GM12878 (cell line): ENCODE measurements at regions not wholly inside any gene's neighbourhood (a gene's known extent, or its start where the extent isn't known, plus 50 kb on each side); places are given as distances from the start of the nearest gene placed in this dataset.

Experiments
- ATAC-seq: fragments of 200-7000 bp; cut with Tn5 transposase; 3 replicates; pipeline ENCODE4 v1.9.1; 2020; ENCODE audit warnings: mild to moderate bottlenecking, moderate library complexity
- BruUV-seq: library from RNA; stranded (reverse); fragments of 400-500 nt; replicated peaks from 2 replicates; lab custom pipeline; 2021; lab: Mats Ljungman, UMichigan
- CTCF ChIA-PET: fragments of 300-600 bp; sonication (Branson Sonifier 250); formaldehyde crosslinking; extraction: SDS; loops from one replicate; lab custom pipeline; 2021; ENCODE audit warnings: inconsistent platforms; lab: Yijun Ruan, JAX
- POLR2A ChIA-PET: fragments of 350-600 bp; formaldehyde crosslinking; extraction: SDS; loops from one replicate; lab custom pipeline; 2021; ENCODE audit warnings: inconsistent platforms; lab: Charles Lee
- RAD21 ChIA-PET: fragments of 300-600 bp; sonication (Branson Sonifier 250); formaldehyde crosslinking; loops from one replicate; lab custom pipeline; 2023; ENCODE audit warnings: antibody characterized with exemption; ENCODE audit not compliant: unreplicated experiment; lab: Charles Lee
- SMC1A ChIA-PET: fragments of 300-600 bp; sonication (Branson Sonifier 250); formaldehyde crosslinking; loops from one replicate; lab custom pipeline; 2023; ENCODE audit not compliant: unreplicated experiment, uncharacterized antibody; lab: Charles Lee
- DNase-seq: peaks from one replicate; pipeline ENCODE4 v3.0.0-alpha.2; 2011; ENCODE audit warnings: low read depth, low spot score
- FAIRE-seq: peaks from 3 replicates; lab custom pipeline; 2011; peaks lifted over from hg19 to GRCh38; lab: Jason Lieb, UNC
- H2AFZ ChIP-seq: 2 replicates; pipeline ENCODE4 v1.6.0; 2011; ENCODE audit warnings: low read depth, low read length, control low read depth; ENCODE audit not compliant: control insufficient read depth
- H3K27ac ChIP-seq: 2 replicates; pipeline ENCODE4 v1.5.1; 2011; ENCODE audit warnings: control low read depth; ENCODE audit not compliant: control insufficient read depth, insufficient read depth
- H3K27me3 ChIP-seq, 2 experiments: replicated peaks in 1 of 2; 2 replicates each; pipeline versions ENCODE4 v1.6.0 to v1.6.1; 2011; ENCODE audit warnings: low read length in 1 of 2; ENCODE audit not compliant: control insufficient read depth in 2 of 2, insufficient read depth in 2 of 2
- H3K36me3 ChIP-seq, 2 experiments: 2 replicates each; pipeline ENCODE4 v1.5.1; 2011; ENCODE audit warnings: low read length in 1 of 2; ENCODE audit not compliant: control insufficient read depth in 2 of 2, insufficient read depth in 2 of 2
- H3K4me1 ChIP-seq: 2 replicates; pipeline ENCODE4 v1.6.1; 2011; ENCODE audit warnings: mild to moderate bottlenecking, low read length, moderate library complexity, mixed read lengths; ENCODE audit not compliant: control insufficient read depth, insufficient read depth
- H3K4me2 ChIP-seq: 2 replicates; pipeline ENCODE4 v1.6.0; 2011; ENCODE audit warnings: control low read depth; ENCODE audit not compliant: control insufficient read depth, insufficient read depth
- H3K4me3 ChIP-seq: fragments of 200-600 bp; sonication (generic); 2 replicates; pipeline ENCODE4 v1.5.1; 2016
- H3K79me2 ChIP-seq: 2 replicates; pipeline ENCODE4 v1.6.0; 2011; ENCODE audit warnings: low read length; ENCODE audit not compliant: control insufficient read depth, insufficient read depth
- H3K9ac ChIP-seq: 2 replicates; pipeline ENCODE4 v1.8.0; 2011; ENCODE audit warnings: low read length, control low read depth, mixed read lengths; ENCODE audit not compliant: control insufficient read depth, insufficient read depth
- H3K9me3 ChIP-seq: replicated peaks from 3 replicates; pipeline ENCODE4 v1.5.1; 2011; ENCODE audit warnings: mild to moderate bottlenecking, low read length; ENCODE audit not compliant: control insufficient read depth, insufficient read depth
- H4K20me1 ChIP-seq: 2 replicates; pipeline ENCODE4 v1.6.0; 2011; ENCODE audit not compliant: control insufficient read depth, insufficient read depth
- MXI1 ChIP-seq: fragments of 150-350 bp; IDR thresholded peaks from 2 replicates; pipeline ENCODE4 v1.6.1; 2011; ENCODE audit warnings: low read depth, mild to moderate bottlenecking, inconsistent platforms, low read length, improper control_type of control experiment
- MYC ChIP-seq: IDR thresholded peaks from 2 replicates; pipeline ENCODE4 v1.6.1; 2011; ENCODE audit warnings: mild to moderate bottlenecking, low read length, moderate library complexity, inconsistent platforms; ENCODE audit not compliant: insufficient read depth, insufficient replicate concordance, insufficient read length, severe bottlenecking
- SMARCA5 ChIP-seq: fragments of 450-650 bp; IDR thresholded peaks from 2 replicates; pipeline ENCODE4 v1.6.1; 2017; ENCODE audit warnings: mild to moderate bottlenecking
- WGBS: methylation state at CpG from one replicate; pipeline ENCODE4 v1.1.6; 2016; ENCODE audit warnings: low lambda C conversion rate; ENCODE audit not compliant: insufficient replicate concordance, insufficient coverage; ENCODE audit errors: missing lambda C conversion rate; 5-methylcytosine and 5-hydroxymethylcytosine counted together
- in situ Hi-C: fragments of 300-500 bp; cut with MboI; formaldehyde crosslinking; loops from 9 replicates; pipeline ENCODE4 v1.14.3; 2018; ENCODE audit warnings: mixed read lengths
- intact Hi-C: fragments of 100-400 bp; cut with micrococcal nuclease; formaldehyde crosslinking; loops from one replicate; pipeline ENCODE4 v1.14.2; 2022; ENCODE audit not compliant: unreplicated experiment

DNA sequence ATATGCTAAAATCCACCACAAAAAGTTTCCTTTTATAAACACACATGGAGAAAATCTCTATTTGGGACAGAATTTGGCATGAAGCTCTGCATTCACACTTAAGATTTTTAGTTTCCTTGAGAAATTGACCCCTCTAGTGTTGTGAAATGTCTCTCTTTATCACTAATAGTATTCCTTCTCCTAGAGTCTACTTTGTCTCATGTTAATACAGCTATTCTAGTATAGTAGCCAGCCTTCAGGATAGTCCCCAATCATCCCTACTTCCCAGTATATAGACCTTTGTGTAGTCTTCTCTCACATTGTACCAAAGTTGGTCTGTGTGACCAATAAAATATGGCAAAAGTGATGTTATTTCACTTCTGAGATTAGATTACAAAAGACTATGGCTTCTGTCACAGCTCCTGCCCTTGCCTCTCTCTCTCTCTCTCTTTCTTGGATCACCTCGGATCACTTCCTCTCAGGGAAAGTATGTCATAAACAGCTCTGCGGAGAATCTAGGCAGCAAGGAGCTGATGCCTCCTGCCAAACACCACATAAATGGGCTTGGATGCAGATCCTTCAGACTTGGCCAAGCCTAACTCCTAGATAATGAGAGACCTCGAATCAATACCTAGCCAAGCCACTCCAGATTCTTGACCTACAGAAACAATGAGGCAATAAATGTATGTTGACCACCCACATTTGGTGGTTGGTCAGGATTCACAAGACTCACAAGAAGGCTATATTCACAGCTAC is 59.7 kb upstream of the NABP1 start:
- DNase-seq, result no peak
- 92% methylated on average over 3 of the region's 3 CpGs for WGBS
- peak overlapping the region; percentile 31 for H2AFZ ChIP-seq
- POLR2A ChIA-PET, result interaction anchor here (0.8 to 10.3 kb wide), 8 partner anchors 8 to 59 kb away, joined by 3 to 102 read pairs (median 3); partner anchors contain the start of gene NABP1
- peaks cover 13% of the 10 kb centered on the region for H3K4me1 ChIP-seq
- no peaks in the 10 kb centered on the region for H3K9me3 ChIP-seq
- peak overlapping the region; percentile 32 for H3K4me2 ChIP-seq
- CTCF ChIA-PET, result interaction anchor here (0.6 to 2.0 kb wide), 13 partner anchors 10 to 454 kb away, joined by 3 to 9 read pairs (median 4); no protein-coding TSS in a partner anchor
- SMC1A ChIA-PET, result interaction anchor here (1.0 to 10.2 kb wide), 11 partner anchors 13 to 109 kb away, joined by 3 to 136 read pairs (median 9); partner anchors contain the start of gene NABP1
- no peak for TF ChIP-seq MYC
- 0 out of 2 replicates have a peak, but pooled peaks have one; percentile 15 for TF ChIP-seq SMARCA5
- no TSS peak for BruUV-seq
- no peak overlapping the region for H3K9ac ChIP-seq
- H3K4me3 ChIP-seq, result no peak overlapping the region
- intact Hi-C loops, result loop anchor here (5.0 kb wide), 1 partner anchor 46 kb away; no protein-coding TSS in a partner anchor
- no peaks in the 10 kb centered on the region for H3K27me3 ChIP-seq
- H3K27ac ChIP-seq, result peak overlapping the region; percentile 22; the same call in 1 of the 2 replicates
- no peak for FAIRE-seq
- RAD21 ChIA-PET, result interaction anchor here (0.8 to 6.3 kb wide), 12 partner anchors 12 to 253 kb away, joined by 3 to 52 read pairs (median 4); partner anchors contain the start of gene NABP1
- no peaks in the 10 kb centered on the region for H4K20me1 ChIP-seq
- ATAC-seq, result peak; percentile 29
- no peaks in the 10 kb centered on the region for H3K36me3 ChIP-seq
- no peaks in the 10 kb centered on the region for H3K79me2 ChIP-seq
- in situ Hi-C loops, result no loop called here

DNA sequence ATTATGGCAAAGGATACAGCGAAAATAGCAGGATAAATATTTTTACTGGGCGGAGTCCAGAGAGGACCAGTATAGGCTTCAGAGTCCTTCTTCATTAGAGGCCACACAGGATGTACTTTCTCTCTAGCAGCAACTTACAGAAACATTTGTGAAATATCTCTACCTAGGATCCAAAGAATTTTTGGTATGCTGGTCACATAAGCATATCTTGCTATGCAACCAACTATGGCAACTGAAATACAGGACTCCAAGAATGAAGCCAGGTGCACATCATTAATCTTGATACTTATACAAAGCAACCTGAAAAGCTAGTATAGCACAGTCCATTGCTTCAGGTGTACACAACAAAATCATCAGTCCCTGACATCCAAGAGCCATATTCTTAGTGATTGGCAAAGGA is 59.1 kb upstream of the NABP1 start:
- Histone ChIP-seq H3K4me2 (no peak overlapping the region), H2AFZ (no peak overlapping the region), H3K27ac (no peak overlapping the region), H3K4me3 (no peak overlapping the region), H3K36me3 (no peaks in the 10 kb centered on the region), H4K20me1 (no peaks in the 10 kb centered on the region), H3K4me1 (peaks cover 13% of the 10 kb centered on the region), H3K27me3 (no peaks in the 10 kb centered on the region), H3K9me3 (no peaks in the 10 kb centered on the region), H3K79me2 (no peaks in the 10 kb centered on the region), H3K9ac (no peak overlapping the region)
- SMC1A ChIA-PET, result interaction anchor here (2.4 to 10.2 kb wide), 8 partner anchors 13 to 70 kb away, joined by 6 to 136 read pairs (median 22); partner anchors contain the start of gene NABP1
- FAIRE-seq (no peak), DNase-seq (no peak), ATAC-seq (no peak)
- intact Hi-C loops (loop anchor here (5.0 kb wide), 1 partner anchor 46 kb away; no protein-coding TSS in a partner anchor), in situ Hi-C loops (no loop called here)
- TF ChIP-seq MXI1 (no peak), SMARCA5 (no peak)
- WGBS, result 92% methylated on average over 2 of the region's 2 CpGs
- RAD21 ChIA-PET, result interaction anchor here (1.3 to 6.3 kb wide), 5 partner anchors 20 to 57 kb away, joined by 3 to 52 read pairs (median 18); partner anchors contain the start of gene NABP1
- BruUV-seq, result no TSS peak
- POLR2A ChIA-PET, result interaction anchor here (0.9 to 10.3 kb wide), 3 partner anchors 9 to 59 kb away, joined by 3 to 102 read pairs (median 3); partner anchors contain the start of gene NABP1
- CTCF ChIA-PET, result interaction anchor here (0.9 to 2.3 kb wide), 7 partner anchors 10 to 243 kb away, joined by 3 to 9 read pairs (median 5); no protein-coding TSS in a partner anchor
